CD14-positive monocyte (primary cell): ENCODE measurements at regions not wholly inside any gene's neighbourhood (a gene's known extent, or its start where the extent isn't known, plus 50 kb on each side); places are given as distances from the start of the nearest gene placed in this dataset.

Experiments
- DNase-seq, 3 donors: peaks; one replicate each; pipeline ENCODE4 v3.0.0-alpha.2; 2011 to 2022
- H2AFZ ChIP-seq: 2 replicates; pipeline ENCODE4 v1.6.0; 2012; ENCODE audit warnings: mild to moderate bottlenecking, low read depth, low read length, inconsistent platforms; ENCODE audit not compliant: insufficient read depth, poor library complexity, severe bottlenecking
- H3K27ac ChIP-seq, 2 donors: 1 replicate in 1 of 2; 2 replicates in 1 of 2; pipeline ENCODE4 v1.5.1; 2012 to 2013; ENCODE audit warnings: low read length in 2 of 2, control low read depth in 1 of 2, inconsistent platforms in 1 of 2, low read depth in 1 of 2, mild to moderate bottlenecking in 1 of 2
- H3K27me3 ChIP-seq, 2 donors: one replicate each; pipeline versions ENCODE4 v1.6.0 to v1.6.1; 2011 to 2013; ENCODE audit warnings: low read length in 2 of 2; ENCODE audit not compliant: control insufficient read depth in 2 of 2, insufficient read depth in 2 of 2
- H3K36me3 ChIP-seq, 2 donors: replicated peaks in 1 of 2; 1 replicate in 1 of 2; 2 replicates in 1 of 2; pipeline versions ENCODE4 v1.5.1 to v1.6.1; 2012 to 2013; ENCODE audit warnings: low read length in 2 of 2, control low read depth in 1 of 2, inconsistent platforms in 1 of 2, mild to moderate bottlenecking in 1 of 2; ENCODE audit not compliant: insufficient read depth in 2 of 2, control insufficient read depth in 1 of 2
- H3K4me1 ChIP-seq, 2 donors: 1 replicate in 1 of 2; 2 replicates in 1 of 2; pipeline versions ENCODE4 v1.5.1 to v1.6.1; 2012 to 2013; ENCODE audit warnings: low read length in 2 of 2, control low read depth in 1 of 2, inconsistent platforms in 1 of 2, mild to moderate bottlenecking in 1 of 2, moderate library complexity in 1 of 2; ENCODE audit not compliant: insufficient read depth in 2 of 2, control insufficient read depth in 1 of 2
- H3K4me2 ChIP-seq: replicated peaks from 2 replicates; pipeline ENCODE3; 2012; ENCODE audit warnings: low read length, moderate library complexity, mild to moderate bottlenecking; ENCODE audit not compliant: poor library complexity, severe bottlenecking; ENCODE audit errors: extremely low read depth
- H3K4me3 ChIP-seq, 3 experiments: fragments of 200-600 bp in 1 of 3; sonication (generic) in 1 of 3; replicated peaks in 1 of 3; 1 replicate in 2 of 3; 2 replicates in 1 of 3; pipeline ENCODE4 v1.5.1; 2011 to 2013; ENCODE audit warnings: low read length in 3 of 3, mild to moderate bottlenecking in 3 of 3, control low read depth in 2 of 3, low read depth in 2 of 3, inconsistent platforms in 1 of 3, moderate library complexity in 1 of 3
- H3K79me2 ChIP-seq: 2 replicates; pipeline ENCODE4 v1.6.0; 2012; ENCODE audit warnings: mild to moderate bottlenecking, control low read depth, inconsistent platforms, low read length, moderate library complexity; ENCODE audit not compliant: insufficient read depth
- H3K9ac ChIP-seq: 2 replicates; pipeline ENCODE4 v1.6.0; 2017; ENCODE audit warnings: low read length, mild to moderate bottlenecking; ENCODE audit not compliant: insufficient read depth, poor library complexity, severe bottlenecking
- H3K9me3 ChIP-seq, 2 donors: replicated peaks in 1 of 2; 1 replicate in 1 of 2; 2 replicates in 1 of 2; pipeline versions ENCODE4 v1.5.1 to v1.6.1; 2012 to 2013; ENCODE audit warnings: low read length in 2 of 2, control low read depth in 1 of 2; ENCODE audit not compliant: control insufficient read depth in 1 of 2, insufficient read depth in 1 of 2
- H4K20me1 ChIP-seq: 2 replicates; pipeline ENCODE4 v1.6.0; 2012; ENCODE audit warnings: mild to moderate bottlenecking, low read length, control low read depth, moderate library complexity; ENCODE audit not compliant: insufficient read depth
- H3K27ac Mint-ChIP-seq, 7 donors: one replicate each; pipeline ENCODE4 v1.8.0; 2020; ENCODE audit warnings: mild to moderate bottlenecking in 7 of 7, mixed read lengths in 7 of 7, moderate library complexity in 6 of 7, inconsistent platforms in 2 of 7
- H3K27me3 Mint-ChIP-seq, 3 donors: one replicate each; pipeline ENCODE4 v1.8.0; 2021 to 2022; ENCODE audit warnings: low read depth in 3 of 3, mild to moderate bottlenecking in 3 of 3, mixed read lengths in 3 of 3, moderate library complexity in 3 of 3, inconsistent platforms in 1 of 3
- H3K36me3 Mint-ChIP-seq, 2 donors: one replicate each; pipeline ENCODE4 v1.8.0; 2020; ENCODE audit warnings: mixed read lengths in 2 of 2, inconsistent platforms in 1 of 2, mild to moderate bottlenecking in 1 of 2
- H3K4me1 Mint-ChIP-seq: one replicate; pipeline ENCODE4 v1.8.0; 2020; ENCODE audit warnings: mild to moderate bottlenecking, mixed read lengths
- H3K4me3 Mint-ChIP-seq, 2 donors: one replicate each; pipeline ENCODE4 v1.8.0; 2020; ENCODE audit warnings: mild to moderate bottlenecking in 2 of 2, mixed read lengths in 2 of 2, moderate library complexity in 1 of 2
- H3K9me3 Mint-ChIP-seq, 7 donors: one replicate each; pipeline ENCODE4 v1.8.0; 2020 to 2022; ENCODE audit warnings: mixed read lengths in 7 of 7, mild to moderate bottlenecking in 6 of 7, moderate library complexity in 6 of 7, inconsistent platforms in 2 of 7
- CTCF ChIP-seq: fragments of 200-600 bp; IDR thresholded peaks from one replicate; pipeline ENCODE4 v1.8.0; 2022; ENCODE audit warnings: antibody characterized with exemption, mild to moderate bottlenecking
- WGBS: methylation state at CpG from one replicate; pipeline ENCODE4 v1.1.5; 2013; ENCODE audit warnings: missing lambda C conversion rate; ENCODE audit not compliant: insufficient coverage; 5-methylcytosine and 5-hydroxymethylcytosine counted together
- intact Hi-C, 2 donors: fragments of 100-400 bp; cut with micrococcal nuclease; formaldehyde crosslinking; loops; one replicate each; pipeline versions ENCODE4 v1.15.0 to v1.15.1; 2023

GRCh38 chr5:125171641-125172040 is 425.2 kb upstream of the ZNF608 start:
- no peaks in the 10 kb centered on the region for H3K4me1 Mint-ChIP-seq
- peaks cover 0 to 7% (median 4%) of the 10 kb centered on the region in 7 donors for H3K9me3 Mint-ChIP-seq
- intact Hi-C loops, result no loop called here
- no peaks in the 10 kb centered on the region for H4K20me1 ChIP-seq
- DNase-seq, result no peak
- no peak overlapping the region for H3K9ac ChIP-seq
- no peak overlapping the region for H3K4me3 ChIP-seq
- H3K9me3 ChIP-seq, result no peaks in the 10 kb centered on the region
- H3K36me3 ChIP-seq, result no peaks in the 10 kb centered on the region
- H3K27me3 ChIP-seq, result no peaks in the 10 kb centered on the region
- H3K79me2 ChIP-seq, result no peaks in the 10 kb centered on the region
- no peak overlapping the region for H3K27ac Mint-ChIP-seq
- H3K27ac ChIP-seq, result no peak overlapping the region
- H2AFZ ChIP-seq, result no peak overlapping the region
- no peaks in the 10 kb centered on the region for H3K4me1 ChIP-seq
- WGBS, result 91% methylated on average over 1 of the region's 1 CpG
- peaks cover 0 to 2% (median 0%) of the 10 kb centered on the region in 3 donors for H3K27me3 Mint-ChIP-seq
- H3K4me2 ChIP-seq, result no peak overlapping the region
- H3K4me3 Mint-ChIP-seq, result no peak overlapping the region
- H3K36me3 Mint-ChIP-seq, result no peaks in the 10 kb centered on the region
- TF ChIP-seq CTCF, result no peak

- H3K4me2 ChIP-seq, result no peak overlapping the region
- no peak overlapping the region for H3K9ac ChIP-seq
- no peaks in the 10 kb centered on the region for H3K4me1 ChIP-seq
- no peaks in the 10 kb centered on the region for H4K20me1 ChIP-seq
- H2AFZ ChIP-seq, result no peak overlapping the region
- H3K36me3 ChIP-seq, result no peaks in the 10 kb centered on the region
- no peak for TF ChIP-seq CTCF
- Mint-ChIP-seq H3K27me3 (peaks cover 0 to 2% (median 2%) of the 10 kb centered on the region in 3 donors), H3K4me3 (no peak overlapping the region), H3K4me1 (no peaks in the 10 kb centered on the region), H3K9me3 (peaks cover 0 to 9% (median 3%) of the 10 kb centered on the region in 7 donors), H3K36me3 (no peaks in the 10 kb centered on the region), H3K27ac (no peak overlapping the region)
- DNase-seq, result no peak
- no peaks in the 10 kb centered on the region for H3K27me3 ChIP-seq
- intact Hi-C loops, result no loop called here
- no peaks in the 10 kb centered on the region for H3K9me3 ChIP-seq
- 100% methylated on average over 1 of the region's 4 CpGs for WGBS
- no peak overlapping the region for H3K27ac ChIP-seq
- no peak overlapping the region for H3K4me3 ChIP-seq
- no peaks in the 10 kb centered on the region for H3K79me2 ChIP-seq
Measured at GRCh38 chr5:125175348-125176004, 429.0 kb upstream of the ZNF608 start.
